AG04450 (cell line): ENCODE measurements at regions not wholly inside any gene's neighbourhood (a gene's known extent, or its start where the extent isn't known, plus 50 kb on each side); places are given as distances from the start of the nearest gene placed in this dataset.
"Not testable (repeated sequence)": the region's sequence is repeated elsewhere in the genome, so short reads cannot be mapped to it uniquely, and the experiment has no call there.

ENCODE experiments used
- CTCF ChIA-PET: fragments of 300-600, 350-600 bp; formaldehyde crosslinking; extraction: SDS; loops from one replicate; lab custom pipeline; 2022; ENCODE audit warnings: antibody characterized with exemption, inconsistent platforms; lab: Charles Lee
- POLR2A ChIA-PET: fragments of 350-600 bp; formaldehyde crosslinking; extraction: SDS; loops from one replicate; lab custom pipeline; 2021; ENCODE audit warnings: antibody characterized with exemption, inconsistent platforms; lab: Yijun Ruan, JAX
- DNase-seq: peaks from one replicate; pipeline ENCODE4 v3.0.0-alpha.2; 2011; ENCODE audit warnings: low read depth, low spot score
- H3K27ac ChIP-seq: one replicate; pipeline ENCODE4 v1.5.1; 2012; ENCODE audit warnings: low read depth, low read length, control low read depth
- H3K27me3 ChIP-seq: one replicate; pipeline ENCODE4 v1.6.0; 2012; ENCODE audit warnings: low read length; ENCODE audit not compliant: control insufficient read depth, insufficient read depth
- H3K4me3 ChIP-seq: 2 replicates; pipeline ENCODE4 v1.5.1; 2011; ENCODE audit warnings: mild to moderate bottlenecking, low read depth, low read length, control low read depth
- H3K9me3 ChIP-seq: 2 replicates; pipeline ENCODE4 v1.5.1; 2012; ENCODE audit warnings: low read length; ENCODE audit not compliant: control insufficient read depth, insufficient read depth
- TF ChIP-seq, protein P1 (sequence below): IDR thresholded peaks from 2 replicates; pipeline ENCODE4 v1.5.1; 2011; ENCODE audit warnings: low read depth, low read length, control low read depth, inconsistent platforms

- DNase-seq = no peak
- no peak overlapping the region for H3K4me3 ChIP-seq
- H3K27me3 ChIP-seq = no peaks in the 10 kb centered on the region
- H3K9me3 ChIP-seq = peaks cover 55% of the 10 kb centered on the region
- TF ChIP-seq, protein P1, sequence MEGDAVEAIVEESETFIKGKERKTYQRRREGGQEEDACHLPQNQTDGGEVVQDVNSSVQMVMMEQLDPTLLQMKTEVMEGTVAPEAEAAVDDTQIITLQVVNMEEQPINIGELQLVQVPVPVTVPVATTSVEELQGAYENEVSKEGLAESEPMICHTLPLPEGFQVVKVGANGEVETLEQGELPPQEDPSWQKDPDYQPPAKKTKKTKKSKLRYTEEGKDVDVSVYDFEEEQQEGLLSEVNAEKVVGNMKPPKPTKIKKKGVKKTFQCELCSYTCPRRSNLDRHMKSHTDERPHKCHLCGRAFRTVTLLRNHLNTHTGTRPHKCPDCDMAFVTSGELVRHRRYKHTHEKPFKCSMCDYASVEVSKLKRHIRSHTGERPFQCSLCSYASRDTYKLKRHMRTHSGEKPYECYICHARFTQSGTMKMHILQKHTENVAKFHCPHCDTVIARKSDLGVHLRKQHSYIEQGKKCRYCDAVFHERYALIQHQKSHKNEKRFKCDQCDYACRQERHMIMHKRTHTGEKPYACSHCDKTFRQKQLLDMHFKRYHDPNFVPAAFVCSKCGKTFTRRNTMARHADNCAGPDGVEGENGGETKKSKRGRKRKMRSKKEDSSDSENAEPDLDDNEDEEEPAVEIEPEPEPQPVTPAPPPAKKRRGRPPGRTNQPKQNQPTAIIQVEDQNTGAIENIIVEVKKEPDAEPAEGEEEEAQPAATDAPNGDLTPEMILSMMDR = no peak
- ChIA-PET CTCF (no interaction called here), POLR2A (no interaction called here)
- H3K27ac ChIP-seq = no peak overlapping the region
These were observed 346.1 kb upstream of the PLGLB2 start for GRCh38 chr2:87401726-87402345.

DNA sequence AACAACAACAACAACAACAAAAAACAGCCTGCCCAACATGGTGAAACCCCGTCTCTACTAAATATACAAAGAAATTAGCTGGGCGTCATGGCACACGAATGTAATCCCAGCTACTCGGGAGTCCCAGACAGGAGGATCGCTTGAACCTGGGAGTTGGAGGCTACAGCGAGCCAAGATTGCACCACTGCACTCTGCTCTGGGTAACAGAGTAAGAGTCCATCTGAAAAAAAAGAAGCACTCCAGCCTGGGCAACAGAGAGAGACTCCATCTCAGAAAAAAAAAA, 344.1 kb upstream of the PLGLB2 start:
- Histone ChIP-seq H3K27ac (no peak overlapping the region), H3K4me3 (no peak overlapping the region), H3K27me3 (no peaks in the 10 kb centered on the region), H3K9me3 (peaks cover 51% of the 10 kb centered on the region)
- POLR2A ChIA-PET = no interaction called here
- TF ChIP-seq, protein P1 = no peak
- CTCF ChIA-PET = no interaction called here
- DNase-seq = no peak

GRCh38 chr2:87404411-87405255, 343.3 kb upstream of the PLGLB2 start:
- H3K4me3 ChIP-seq, H3K27ac ChIP-seq, CTCF ChIA-PET, POLR2A ChIA-PET, DNase-seq, H3K27me3 ChIP-seq: not testable (repeated sequence)
- peaks cover 45% of the 10 kb centered on the region for H3K9me3 ChIP-seq

DNA sequence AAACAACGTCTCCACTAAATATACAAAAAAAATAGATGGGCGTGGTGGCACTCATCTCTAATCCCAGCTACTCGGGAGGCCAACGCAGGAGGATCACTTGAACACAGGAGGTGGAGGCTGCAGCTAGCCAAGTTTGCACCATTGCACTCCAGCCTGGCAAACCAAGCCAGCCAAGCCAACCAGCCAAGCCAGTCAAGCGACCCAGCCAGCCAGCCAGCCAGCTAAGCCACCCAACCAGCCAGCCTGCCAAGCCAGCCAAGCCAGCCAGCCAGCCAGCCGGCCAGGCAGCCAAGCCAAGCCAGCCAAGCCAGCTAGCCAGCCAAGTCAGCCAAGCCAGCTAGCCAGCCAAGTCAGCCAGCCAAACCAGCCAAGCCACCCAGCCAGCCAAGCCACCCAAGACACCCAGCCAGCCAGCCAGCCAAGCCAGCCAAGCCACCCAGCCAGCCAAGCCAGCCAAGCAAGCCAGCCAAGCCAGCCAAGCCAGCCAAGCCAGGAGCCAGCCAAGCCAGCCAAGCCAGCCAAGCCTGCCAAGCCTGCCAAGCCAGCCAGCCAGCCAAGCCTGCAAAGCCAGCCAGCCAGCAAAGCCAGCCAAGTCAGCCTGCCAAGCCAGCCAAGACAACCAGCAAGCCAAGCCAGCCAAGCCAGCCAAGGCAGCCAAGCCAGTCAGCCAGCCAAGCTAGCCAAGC, 342.2 kb upstream of the PLGLB2 start:
- CTCF ChIA-PET, H3K27ac ChIP-seq, POLR2A ChIA-PET, DNase-seq, H3K4me3 ChIP-seq, H3K27me3 ChIP-seq: not testable (repeated sequence)
- peaks cover 39% of the 10 kb centered on the region for H3K9me3 ChIP-seq

DNA sequence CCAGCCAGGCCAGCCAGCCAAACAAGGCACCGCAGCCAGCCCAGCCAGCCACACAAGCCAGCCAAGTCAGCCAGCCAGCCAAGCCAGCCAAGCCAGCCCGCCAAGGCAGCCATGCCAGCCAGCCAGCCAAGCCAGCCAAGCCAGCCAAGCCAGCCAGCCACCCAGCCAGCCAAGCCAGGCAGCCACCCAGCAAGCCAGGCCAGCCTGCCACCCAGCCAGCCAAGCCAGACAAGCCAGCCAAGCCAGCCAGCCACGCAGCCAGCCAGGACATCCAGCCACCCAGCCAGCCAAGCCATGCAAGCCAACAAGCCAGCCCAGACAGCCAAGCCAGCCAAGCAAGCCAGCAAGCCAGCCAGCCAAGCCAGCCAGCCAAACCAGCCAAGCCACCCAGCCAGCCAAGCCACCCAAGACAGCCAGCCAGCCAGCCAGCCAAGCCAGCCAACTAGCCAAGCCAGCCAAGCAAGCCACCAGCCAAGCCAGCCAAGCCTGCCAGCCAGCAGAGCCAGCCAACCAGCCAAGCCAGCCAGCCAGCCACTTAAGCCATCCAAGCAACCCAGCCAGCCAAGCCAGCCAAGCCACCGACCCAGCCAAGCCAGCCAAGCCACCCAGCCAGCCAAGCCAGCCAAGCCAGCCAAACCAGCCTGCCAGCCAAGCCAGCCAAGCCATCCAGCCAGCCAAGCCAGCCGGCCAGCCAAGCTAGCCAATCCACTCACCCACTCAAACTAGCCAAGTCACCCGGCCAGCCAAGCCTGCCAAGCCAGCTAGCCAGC, 341.3 kb upstream of the PLGLB2 start:
- H3K27me3 ChIP-seq, H3K27ac ChIP-seq, H3K4me3 ChIP-seq, DNase-seq, POLR2A ChIA-PET, CTCF ChIA-PET: not testable (repeated sequence)
- H3K9me3 ChIP-seq = peaks cover 36% of the 10 kb centered on the region

GRCh38 chr2:87409601-87410000, 338.3 kb upstream of the PLGLB2 start:
- H3K27me3 ChIP-seq, CTCF ChIA-PET, H3K4me3 ChIP-seq, H3K27ac ChIP-seq, POLR2A ChIA-PET, DNase-seq: not testable (repeated sequence)
- peaks cover 19% of the 10 kb centered on the region; the same call in 1 of the 2 replicates for H3K9me3 ChIP-seq

DNA sequence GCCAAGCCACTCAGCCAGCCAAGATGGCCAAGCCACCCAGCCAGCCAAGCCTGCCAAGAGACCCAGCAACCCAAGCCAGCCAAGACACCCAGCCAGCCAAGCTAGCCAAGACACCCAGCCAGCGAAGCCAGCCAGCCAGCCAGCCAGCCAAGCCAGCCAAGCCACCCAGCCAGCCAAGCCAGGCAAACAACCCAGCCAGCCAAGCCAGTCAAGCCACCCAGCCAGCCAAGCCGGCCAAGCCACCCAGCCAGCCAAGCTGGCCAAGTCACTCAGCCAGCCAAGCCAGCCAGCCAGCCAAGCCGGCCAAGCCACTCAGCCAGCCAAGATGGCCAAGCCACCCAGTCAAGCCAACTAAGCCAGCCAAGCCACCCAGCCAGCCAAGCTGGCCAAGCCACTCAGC, 337.5 kb upstream of the PLGLB2 start:
- DNase-seq, H3K27me3 ChIP-seq, H3K27ac ChIP-seq, POLR2A ChIA-PET, CTCF ChIA-PET, H3K4me3 ChIP-seq: not testable (repeated sequence)
- H3K9me3 ChIP-seq = peaks cover 17% of the 10 kb centered on the region; the same call in 1 of the 2 replicates

- H3K9me3 ChIP-seq = peaks cover 21% of the 10 kb centered on the region; the same call in 1 of the 2 replicates
- H3K27me3 ChIP-seq, CTCF ChIA-PET, H3K4me3 ChIP-seq, H3K27ac ChIP-seq, POLR2A ChIA-PET, DNase-seq: not testable (repeated sequence)
These were observed 335.7 kb upstream of the PLGLB2 start for GRCh38 chr2:87412036-87412820.

GRCh38 chr2:87414331-87414730, 333.6 kb upstream of the PLGLB2 start:
- peaks cover 31% of the 10 kb centered on the region; the same call in 1 of the 2 replicates for H3K9me3 ChIP-seq
- POLR2A ChIA-PET, H3K4me3 ChIP-seq, H3K27ac ChIP-seq, CTCF ChIA-PET, H3K27me3 ChIP-seq, DNase-seq: not testable (repeated sequence)
